ENCODE measurements at regions not wholly inside any gene's neighbourhood (a gene's known extent, or its start where the extent isn't known, plus 50 kb on each side); places are given as distances from the start of the nearest gene placed in this dataset.

DNA sequence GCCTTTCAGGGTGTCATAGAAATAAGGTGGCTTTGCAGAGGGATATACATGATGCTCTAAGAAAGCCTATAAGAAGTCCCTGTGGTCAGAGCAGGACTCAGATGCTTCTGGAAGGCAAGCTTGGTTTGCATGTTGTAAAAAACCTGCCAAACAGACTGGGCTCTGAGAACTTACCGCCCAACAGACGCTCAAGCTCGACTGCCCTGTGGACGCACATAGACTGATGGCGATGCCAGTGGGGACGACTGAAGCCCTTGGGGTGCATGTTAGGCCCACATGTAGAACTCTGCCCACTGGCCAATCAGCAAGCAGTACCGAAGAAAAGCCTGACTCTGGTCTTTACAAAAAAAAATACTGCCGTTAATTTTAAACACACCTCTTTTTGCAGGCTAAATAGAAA is 133.8 kb downstream of the NAV1 start:
- no peak overlapping the region for H3K27ac Mint-ChIP-seq
- Histone ChIP-seq H3K4me1 (ENCODE audit: control insufficient read depth, insufficient read depth, low read length) (peaks cover 4% of the 10 kb centered on the region), H3K9ac (ENCODE audit: extremely low read depth, low read length, poor library complexity, severe bottlenecking) (no peak overlapping the region), H3K9me3 (ENCODE audit: control insufficient read depth, low read length) (no peaks in the 10 kb centered on the region), H3K27me3 (ENCODE audit: control insufficient read depth, insufficient read depth, low read length, poor library complexity, severe bottlenecking) (no peaks in the 10 kb centered on the region), H3K4me3 (ENCODE audit: low read length) (no peak overlapping the region), H3K27ac (ENCODE audit: low read depth, low read length) (no peak overlapping the region), H3K36me3 (ENCODE audit: control insufficient read depth, insufficient read depth, low read length) (no peaks in the 10 kb centered on the region)
- H3K27me3 Mint-ChIP-seq (ENCODE audit: insufficient read depth), result no peaks in the 10 kb centered on the region
- H3K9me3 Mint-ChIP-seq, result no peaks in the 10 kb centered on the region
- H3K4me3 Mint-ChIP-seq, result no peak overlapping the region
- peaks cover 15% of the 10 kb centered on the region for H3K4me1 Mint-ChIP-seq
- TF ChIP-seq, protein P1, sequence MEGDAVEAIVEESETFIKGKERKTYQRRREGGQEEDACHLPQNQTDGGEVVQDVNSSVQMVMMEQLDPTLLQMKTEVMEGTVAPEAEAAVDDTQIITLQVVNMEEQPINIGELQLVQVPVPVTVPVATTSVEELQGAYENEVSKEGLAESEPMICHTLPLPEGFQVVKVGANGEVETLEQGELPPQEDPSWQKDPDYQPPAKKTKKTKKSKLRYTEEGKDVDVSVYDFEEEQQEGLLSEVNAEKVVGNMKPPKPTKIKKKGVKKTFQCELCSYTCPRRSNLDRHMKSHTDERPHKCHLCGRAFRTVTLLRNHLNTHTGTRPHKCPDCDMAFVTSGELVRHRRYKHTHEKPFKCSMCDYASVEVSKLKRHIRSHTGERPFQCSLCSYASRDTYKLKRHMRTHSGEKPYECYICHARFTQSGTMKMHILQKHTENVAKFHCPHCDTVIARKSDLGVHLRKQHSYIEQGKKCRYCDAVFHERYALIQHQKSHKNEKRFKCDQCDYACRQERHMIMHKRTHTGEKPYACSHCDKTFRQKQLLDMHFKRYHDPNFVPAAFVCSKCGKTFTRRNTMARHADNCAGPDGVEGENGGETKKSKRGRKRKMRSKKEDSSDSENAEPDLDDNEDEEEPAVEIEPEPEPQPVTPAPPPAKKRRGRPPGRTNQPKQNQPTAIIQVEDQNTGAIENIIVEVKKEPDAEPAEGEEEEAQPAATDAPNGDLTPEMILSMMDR (conservative IDR thresholded peaks at IDR 0.05), result no peak
- H3K36me3 Mint-ChIP-seq (ENCODE audit: low read depth), result no peaks in the 10 kb centered on the region
- no peak for DNase-seq
- WGBS, 2 experiments (ENCODE audit: insufficient coverage in 1 of 2, insufficient read length in 1 of 2), result 92 to 99% methylated on average over 7 to 8 of the region's 8 CpGs

DNA sequence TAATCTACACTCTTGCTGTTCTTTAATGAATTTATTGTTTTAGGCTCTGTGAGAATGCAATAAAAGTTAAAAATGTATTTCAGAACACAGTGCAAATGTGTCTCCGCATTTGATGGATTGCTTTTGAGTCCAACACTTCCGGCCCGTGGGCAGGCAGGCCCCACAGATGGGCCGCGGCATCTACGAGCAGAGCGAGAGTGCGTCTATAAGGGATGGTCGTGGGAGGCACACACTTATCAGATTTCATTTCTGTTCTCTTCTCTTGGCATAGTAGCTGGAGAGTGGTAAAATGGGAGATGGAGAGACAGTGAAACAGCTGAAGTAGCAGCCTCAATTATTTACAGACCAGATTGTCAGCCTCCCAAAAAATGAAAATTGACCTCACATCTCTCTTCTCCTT is 134.2 kb downstream of the NAV1 start:
- H3K4me3 ChIP-seq (ENCODE audit: low read length), result no peak overlapping the region
- H3K4me1 ChIP-seq (ENCODE audit: control insufficient read depth, insufficient read depth, low read length), result peaks cover 4% of the 10 kb centered on the region
- Mint-ChIP-seq H3K27ac (no peak overlapping the region), H3K4me3 (no peak overlapping the region), H3K9me3 (no peaks in the 10 kb centered on the region), H3K4me1 (peaks cover 15% of the 10 kb centered on the region), H3K27me3 (ENCODE audit: insufficient read depth) (no peaks in the 10 kb centered on the region), H3K36me3 (ENCODE audit: low read depth) (no peaks in the 10 kb centered on the region)
- no peak for DNase-seq
- no peak overlapping the region for H3K27ac ChIP-seq (ENCODE audit: low read depth, low read length)
- 89 to 92% methylated on average over 9 of the region's 9 CpGs for WGBS, 2 experiments (ENCODE audit: insufficient coverage in 1 of 2, insufficient read length in 1 of 2)
- H3K27me3 ChIP-seq (ENCODE audit: control insufficient read depth, insufficient read depth, low read length, poor library complexity, severe bottlenecking), result no peaks in the 10 kb centered on the region
- no peaks in the 10 kb centered on the region for H3K36me3 ChIP-seq (ENCODE audit: control insufficient read depth, insufficient read depth, low read length)
- H3K9ac ChIP-seq (ENCODE audit: extremely low read depth, low read length, poor library complexity, severe bottlenecking), result no peak overlapping the region
- TF ChIP-seq, protein P1 (conservative IDR thresholded peaks at IDR 0.05), result no peak
- H3K9me3 ChIP-seq (ENCODE audit: control insufficient read depth, low read length), result no peaks in the 10 kb centered on the region

DNA sequence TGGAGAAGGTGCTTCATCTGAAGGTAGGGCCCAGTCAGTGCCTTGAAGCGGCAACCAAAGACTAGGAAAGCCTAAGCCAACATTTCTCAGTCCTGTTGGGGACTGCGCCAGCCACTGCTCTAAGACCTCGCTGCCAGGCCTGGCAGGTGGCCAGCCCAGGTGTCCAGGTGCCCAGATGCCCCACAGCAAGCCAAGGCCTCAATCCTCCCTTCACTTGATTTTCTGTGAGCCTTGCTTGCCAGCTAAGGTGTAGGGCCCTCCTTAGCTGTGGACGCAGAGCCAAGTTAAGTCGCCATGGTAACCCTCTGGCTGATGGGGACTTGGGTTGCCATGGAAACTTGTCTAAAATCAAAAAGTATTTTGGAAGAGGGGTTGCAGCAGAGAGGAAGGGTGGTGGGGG is 135.0 kb downstream of the NAV1 start:
- H3K27ac Mint-ChIP-seq, result no peak overlapping the region
- Histone ChIP-seq H3K27ac (ENCODE audit: low read depth, low read length) (no peak overlapping the region), H3K36me3 (ENCODE audit: control insufficient read depth, insufficient read depth, low read length) (no peaks in the 10 kb centered on the region), H3K27me3 (ENCODE audit: control insufficient read depth, insufficient read depth, low read length, poor library complexity, severe bottlenecking) (no peaks in the 10 kb centered on the region), H3K9me3 (ENCODE audit: control insufficient read depth, low read length) (no peaks in the 10 kb centered on the region), H3K4me1 (ENCODE audit: control insufficient read depth, insufficient read depth, low read length) (peaks cover 4% of the 10 kb centered on the region), H3K4me3 (ENCODE audit: low read length) (no peak overlapping the region), H3K9ac (ENCODE audit: extremely low read depth, low read length, poor library complexity, severe bottlenecking) (no peak overlapping the region)
- DNase-seq, result no peak
- H3K27me3 Mint-ChIP-seq (ENCODE audit: insufficient read depth), result no peaks in the 10 kb centered on the region
- no peaks in the 10 kb centered on the region for H3K9me3 Mint-ChIP-seq
- TF ChIP-seq, protein P1 (conservative IDR thresholded peaks at IDR 0.05), result no peak
- H3K4me1 Mint-ChIP-seq, result peaks cover 20% of the 10 kb centered on the region
- H3K36me3 Mint-ChIP-seq (ENCODE audit: low read depth), result no peaks in the 10 kb centered on the region
- no peak overlapping the region for H3K4me3 Mint-ChIP-seq
- 58 to 75% methylated on average over 2 to 5 of the region's 5 CpGs for WGBS, 2 experiments (ENCODE audit: insufficient coverage in 1 of 2, insufficient read length in 1 of 2)
